NCI-H1694 (cell line): ENCODE measurements at regions not wholly inside any gene's neighbourhood (a gene's known extent, or its start where the extent isn't known, plus 50 kb on each side); places are given as distances from the start of the nearest gene placed in this dataset.
"Not testable (repeated sequence)": the region's sequence is repeated elsewhere in the genome, so short reads cannot be mapped to it uniquely, and the experiment has no call there.

Experiments
- DNase-seq: peaks from one replicate; lab custom pipeline; 2025; lab: John Stamatoyannopoulos, UW

DNA sequence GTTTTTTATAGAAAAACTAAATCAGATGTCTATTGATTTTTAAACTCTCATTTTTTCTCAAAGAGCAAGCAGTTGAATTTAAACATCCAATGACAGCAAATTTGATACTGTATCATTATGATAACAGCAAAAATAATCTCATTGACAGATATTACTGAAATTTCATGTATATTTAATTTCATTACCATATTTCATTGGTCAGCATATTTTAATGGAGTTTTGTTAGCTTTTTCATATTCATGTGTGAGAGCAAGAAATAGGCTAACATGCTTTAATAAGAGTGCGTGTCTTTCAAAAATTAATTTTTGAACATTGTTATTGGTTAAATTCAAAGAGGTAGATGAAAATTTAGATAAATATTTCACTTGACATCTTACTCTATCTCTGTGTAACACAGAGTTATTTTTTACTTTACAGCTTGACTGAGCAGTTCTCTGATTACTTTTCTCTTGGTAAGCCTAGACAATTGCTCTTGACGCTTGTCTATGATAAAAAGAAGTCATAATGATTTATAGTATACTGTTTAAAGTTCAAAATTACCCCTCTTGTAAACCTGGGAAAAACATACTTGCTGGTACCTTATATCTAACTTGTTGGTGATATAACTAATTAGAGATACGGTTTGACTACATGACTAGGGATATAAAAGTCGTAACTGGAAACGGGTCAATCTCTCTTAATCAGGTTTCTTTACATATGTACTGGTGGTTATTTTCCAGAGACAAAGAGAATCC, 732.3 kb upstream of the NCAM2 start:
- DNase-seq: no peak

DNA sequence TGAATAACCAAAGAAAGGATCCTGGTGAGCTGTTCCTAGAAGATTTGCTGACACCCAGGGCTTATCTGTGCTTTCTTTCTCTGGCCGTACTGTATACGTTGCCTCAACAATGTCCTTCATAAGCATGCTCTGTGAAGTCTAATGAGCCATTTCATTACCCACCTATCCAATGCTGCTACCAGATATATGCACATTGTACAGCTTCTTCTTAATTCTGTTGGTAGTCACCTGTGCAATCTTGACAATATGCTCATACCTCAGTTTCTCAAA, 731.8 kb upstream of the NCAM2 start:
- DNase-seq: no peak

DNA sequence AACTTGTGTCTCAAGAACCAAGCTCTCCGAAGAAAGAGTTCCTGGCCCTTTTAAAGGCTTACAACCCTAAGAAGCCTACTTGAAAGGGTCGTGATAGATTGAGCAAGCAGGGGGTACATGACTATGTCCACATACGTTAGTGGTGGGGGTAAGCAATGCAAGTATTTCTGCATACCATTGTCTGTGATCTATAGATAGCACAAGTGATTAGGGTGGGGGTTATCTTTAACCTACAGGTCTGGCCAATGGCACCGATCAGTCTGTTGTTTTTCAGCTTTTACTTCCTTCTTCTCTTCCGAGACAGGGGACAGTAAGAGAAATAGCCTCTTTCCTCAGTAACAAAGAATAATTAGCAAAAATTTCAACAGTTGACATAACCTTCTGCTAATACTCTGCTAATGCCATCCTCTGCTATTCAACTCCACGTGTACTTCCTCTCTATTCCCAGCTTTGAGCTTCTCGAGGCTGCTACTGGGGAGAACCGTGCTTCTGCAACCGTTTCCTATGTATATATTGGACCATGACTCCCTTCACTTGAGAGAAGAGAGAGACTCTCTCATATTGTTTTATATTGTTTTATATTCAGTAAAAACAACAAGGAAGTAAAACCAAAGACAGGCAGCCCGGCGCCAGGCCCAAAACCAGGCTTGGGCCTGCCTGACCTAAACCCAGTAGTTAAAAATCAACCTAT, 727.7 kb upstream of the NCAM2 start:
- DNase-seq: no peak

DNA sequence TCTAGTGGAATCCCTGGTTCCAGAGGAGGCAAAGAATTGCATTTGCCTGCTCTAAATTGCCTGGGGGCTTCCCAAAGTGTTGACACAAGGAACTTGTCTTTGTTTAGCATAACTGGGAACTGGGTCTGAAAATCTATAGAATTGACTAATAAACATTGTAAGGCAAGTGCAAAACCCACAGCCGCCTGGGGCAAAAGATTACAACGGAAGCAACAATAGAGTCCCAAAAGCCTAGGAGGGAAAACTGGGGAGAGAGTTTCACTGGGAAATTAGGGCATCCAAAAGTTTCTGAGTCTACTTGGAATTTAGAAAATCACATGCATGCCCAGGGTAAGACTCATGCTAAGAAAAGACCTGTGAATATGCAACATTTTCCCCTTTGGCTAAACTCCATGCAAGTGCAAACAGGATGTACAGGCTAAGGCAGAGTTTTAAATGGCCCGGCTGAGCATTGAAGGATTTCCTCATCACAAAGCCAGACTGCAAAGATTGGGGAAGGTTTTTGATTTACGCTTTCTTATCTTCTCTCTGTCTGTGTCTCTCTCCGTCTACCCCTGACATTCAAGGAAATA, 725.3 kb upstream of the NCAM2 start:
- DNase-seq: no peak

DNA sequence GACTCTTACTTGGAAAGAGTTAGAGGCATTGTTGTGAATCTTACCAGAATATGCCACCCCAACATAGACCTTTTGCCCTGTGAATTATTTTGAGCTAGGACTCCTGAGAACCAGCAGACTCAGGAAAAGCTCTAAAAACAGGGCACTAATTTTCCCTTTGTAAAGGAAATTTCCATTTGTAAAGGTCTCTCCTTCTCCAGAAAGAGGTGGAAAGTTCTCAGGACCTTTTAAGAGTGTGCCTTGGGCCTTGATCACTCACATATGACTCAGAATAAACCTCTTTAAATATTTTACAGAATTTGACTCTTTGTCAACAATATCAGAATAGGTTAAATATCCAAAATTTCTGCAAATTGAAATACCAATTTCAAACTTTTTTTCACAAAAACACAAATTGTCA, 721.8 kb upstream of the NCAM2 start:
- DNase-seq: no peak

DNA sequence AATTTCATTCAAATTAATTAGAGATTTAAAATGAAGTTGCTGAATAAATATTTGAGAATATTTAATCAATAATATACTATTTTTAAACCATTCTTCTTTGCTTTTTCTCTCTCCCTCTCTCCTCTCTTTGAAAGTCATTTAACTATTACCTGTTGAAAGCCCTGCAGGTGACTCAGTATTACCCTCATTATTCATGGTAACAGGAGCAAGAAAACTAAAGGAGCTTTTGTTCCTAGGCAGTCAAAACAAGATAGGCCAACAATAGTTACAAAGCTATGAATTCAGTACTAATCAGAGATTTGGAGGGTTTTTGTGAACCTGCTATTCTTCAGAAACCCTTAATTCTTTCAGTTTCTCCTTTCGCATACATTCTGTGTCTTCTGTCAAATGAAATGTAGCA, 721.3 kb upstream of the NCAM2 start:
- DNase-seq: no peak

DNA sequence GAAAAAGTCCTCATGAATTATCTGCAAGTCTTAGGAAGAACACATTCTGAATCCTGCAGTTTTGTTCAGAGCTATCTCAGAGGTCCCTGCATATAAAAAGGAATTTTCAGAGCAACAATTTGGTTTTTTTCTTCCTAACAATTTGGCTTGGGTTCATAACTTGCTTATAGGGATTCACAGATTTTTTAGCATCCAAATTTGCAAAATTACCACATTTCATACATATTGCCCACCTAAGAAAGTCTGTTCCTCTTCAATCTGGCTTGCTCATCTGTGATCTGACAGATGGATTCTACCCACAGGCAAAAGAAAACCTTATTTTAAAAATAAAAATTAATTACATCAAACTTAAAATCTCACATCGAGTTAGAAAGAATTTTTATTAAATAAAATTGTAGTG, 714.4 kb upstream of the NCAM2 start:
- no peak for DNase-seq

DNA sequence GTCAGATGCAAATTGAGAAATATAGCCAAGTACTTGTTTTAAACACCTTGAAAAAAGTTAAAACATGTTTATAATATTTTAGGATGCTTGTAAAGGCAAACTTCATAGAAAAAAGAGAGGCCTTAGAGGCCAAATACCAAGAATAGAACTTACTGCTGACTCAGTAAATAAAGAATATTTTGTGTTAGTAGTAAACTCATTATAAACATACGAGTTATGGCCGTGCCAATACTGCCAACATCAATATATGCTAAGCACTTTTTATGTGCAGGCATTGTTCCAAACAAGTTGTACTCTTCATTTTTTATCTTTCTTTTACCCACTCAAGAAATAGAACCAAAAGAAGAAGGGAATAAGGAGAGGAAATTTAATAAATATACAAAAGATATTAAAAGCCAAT, 705.9 kb upstream of the NCAM2 start:
- DNase-seq: no peak

DNA sequence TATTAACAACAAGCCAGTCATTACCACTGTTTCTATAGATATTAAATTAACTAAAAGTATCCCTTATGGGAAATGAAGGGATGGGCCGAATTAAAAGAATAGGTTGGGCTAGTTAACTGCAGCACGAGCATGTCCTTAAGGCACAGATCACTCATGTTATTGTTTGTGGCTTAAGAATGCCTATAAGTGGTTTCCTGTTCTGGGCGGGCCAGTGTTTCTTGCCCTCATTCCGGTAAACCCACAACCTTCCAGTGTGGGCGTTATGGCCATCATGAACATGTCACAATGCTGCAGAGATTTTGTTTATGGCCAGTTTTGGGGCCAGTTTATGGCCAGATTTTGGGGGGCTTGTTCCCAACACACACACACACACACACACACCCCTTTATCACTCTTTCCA, 705.4 kb upstream of the NCAM2 start:
- DNase-seq: not testable (repeated sequence)

DNA sequence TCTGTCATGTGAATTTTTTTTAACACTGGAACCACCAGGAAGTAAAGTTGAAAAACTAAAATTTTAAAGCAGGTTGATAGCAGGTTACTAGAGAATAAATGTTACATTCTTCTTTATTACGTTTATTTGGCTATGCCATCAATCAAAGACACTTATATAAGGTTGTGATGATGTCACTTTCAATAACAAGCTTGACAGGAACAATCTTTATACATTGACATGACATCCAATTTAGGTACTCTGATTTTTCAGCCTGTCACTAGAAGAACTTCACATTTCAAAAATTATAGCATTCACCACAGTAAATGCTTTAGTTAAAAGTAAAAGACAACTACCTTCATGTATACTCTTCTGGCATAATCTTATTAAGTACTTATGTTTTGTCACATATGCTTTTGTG, 696.8 kb upstream of the NCAM2 start:
- no peak for DNase-seq

DNA sequence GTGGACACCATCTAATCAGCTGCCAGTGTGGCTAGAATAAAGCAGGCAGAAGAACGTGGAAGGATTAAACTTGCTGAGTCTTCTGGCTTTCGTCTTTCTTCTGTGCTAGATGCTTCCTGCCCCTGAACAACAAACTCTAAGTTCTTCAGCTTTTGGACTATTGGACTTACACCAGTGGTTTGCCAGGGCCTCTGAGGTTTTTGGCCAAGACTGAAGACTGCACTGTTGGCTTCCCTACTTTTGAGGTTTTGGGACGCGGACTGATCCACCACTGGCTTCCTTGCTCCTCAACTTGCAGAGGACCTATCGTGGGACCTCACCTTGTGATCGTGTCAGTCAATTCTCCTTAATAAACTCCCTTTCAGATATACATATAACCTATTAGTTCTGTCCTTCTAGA, 696.1 kb upstream of the NCAM2 start:
- DNase-seq: no peak

DNA sequence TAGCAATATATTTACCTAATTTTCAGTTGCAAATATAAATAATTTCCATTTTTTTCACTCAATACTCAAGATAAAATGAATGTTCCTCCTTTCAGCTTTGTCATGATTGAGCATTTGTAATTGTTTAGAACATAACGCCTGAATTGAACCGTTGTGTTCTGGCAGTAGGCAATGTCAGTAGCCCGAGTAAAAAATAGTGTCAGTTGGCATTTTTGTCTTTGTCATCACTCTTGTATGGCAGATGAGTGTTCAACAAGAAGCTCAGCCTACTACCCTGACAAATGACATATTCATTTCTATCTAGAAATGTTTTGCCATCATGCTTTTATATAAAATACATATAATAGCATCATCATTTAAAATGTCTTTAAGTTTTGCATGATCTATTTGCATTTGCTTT, 691.4 kb upstream of the NCAM2 start:
- DNase-seq: no peak

DNA sequence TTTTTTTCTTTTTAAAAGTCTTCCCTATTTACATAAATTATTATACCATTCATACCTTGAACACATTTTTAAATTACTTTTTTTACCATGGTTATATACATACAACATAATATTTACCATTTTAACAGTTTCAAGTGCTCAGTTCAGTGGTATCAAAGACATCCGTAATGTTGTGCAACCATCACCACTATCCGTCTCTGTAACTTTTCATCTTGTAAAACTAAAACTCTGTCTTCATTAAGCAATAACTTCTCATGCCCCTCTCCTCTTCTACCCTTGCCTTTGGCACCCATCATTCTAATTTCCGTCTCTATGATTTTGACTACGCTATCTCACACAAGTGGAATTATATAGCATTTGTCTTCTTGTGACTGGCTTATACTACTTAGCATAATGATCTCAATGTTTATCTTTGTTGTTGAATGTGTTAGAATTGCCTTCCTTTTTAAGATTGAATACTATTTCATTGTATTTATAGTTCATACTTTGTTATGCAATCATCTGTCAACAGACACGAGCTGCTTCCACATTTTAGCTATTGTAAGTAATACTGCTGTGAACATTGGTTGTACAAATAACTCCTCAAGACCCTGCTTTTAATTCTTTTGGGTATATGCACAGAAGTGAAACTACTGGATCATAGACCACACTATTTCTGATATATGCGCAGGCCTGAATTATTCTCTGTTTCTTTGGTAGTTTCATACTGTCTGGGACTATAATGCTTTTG, 689.5 kb upstream of the NCAM2 start:
- no peak for DNase-seq

DNA sequence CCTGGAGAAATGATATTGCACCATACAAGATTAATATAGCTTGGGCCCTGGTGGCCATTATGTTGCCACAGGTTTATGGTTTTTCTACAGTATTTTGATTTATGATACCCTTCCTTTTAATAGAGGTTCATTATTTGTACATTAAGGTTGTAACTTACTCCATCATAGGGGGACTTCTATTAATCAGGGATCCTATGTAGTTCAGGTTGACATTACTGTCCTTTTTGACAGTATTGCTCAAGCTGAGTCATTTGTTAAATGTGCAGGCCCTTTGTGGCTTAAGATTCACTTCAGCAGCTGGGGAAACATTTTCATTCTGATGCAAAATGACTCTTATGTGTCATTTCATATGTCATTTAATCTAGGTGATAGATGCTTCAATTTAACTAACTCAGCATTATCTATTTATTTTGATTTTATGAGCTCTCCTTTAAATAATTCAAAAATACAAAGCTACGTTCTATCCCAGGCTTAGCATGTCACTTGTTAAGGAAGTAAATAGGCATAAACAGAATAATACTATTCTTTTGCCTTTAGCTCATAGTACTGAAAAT, 686.9 kb upstream of the NCAM2 start:
- no peak for DNase-seq

DNA sequence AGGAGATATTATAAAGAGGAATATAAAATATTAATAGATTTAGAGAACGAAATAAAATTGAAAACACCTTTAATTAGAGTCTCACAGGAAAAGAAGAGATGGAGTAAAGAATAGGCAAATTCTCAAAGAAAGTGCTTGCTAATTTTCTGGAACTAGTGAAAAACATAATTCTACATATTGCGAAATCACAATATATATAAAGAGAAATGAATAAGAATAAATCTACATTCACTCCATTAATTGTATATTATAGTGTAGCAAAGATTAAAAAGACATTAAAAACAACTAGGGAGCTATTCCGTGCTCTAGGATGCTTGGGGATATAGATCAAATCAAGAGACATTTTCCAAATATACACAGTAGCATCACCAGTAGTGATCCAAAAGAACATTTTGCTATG, 685.2 kb upstream of the NCAM2 start:
- no peak for DNase-seq

DNA sequence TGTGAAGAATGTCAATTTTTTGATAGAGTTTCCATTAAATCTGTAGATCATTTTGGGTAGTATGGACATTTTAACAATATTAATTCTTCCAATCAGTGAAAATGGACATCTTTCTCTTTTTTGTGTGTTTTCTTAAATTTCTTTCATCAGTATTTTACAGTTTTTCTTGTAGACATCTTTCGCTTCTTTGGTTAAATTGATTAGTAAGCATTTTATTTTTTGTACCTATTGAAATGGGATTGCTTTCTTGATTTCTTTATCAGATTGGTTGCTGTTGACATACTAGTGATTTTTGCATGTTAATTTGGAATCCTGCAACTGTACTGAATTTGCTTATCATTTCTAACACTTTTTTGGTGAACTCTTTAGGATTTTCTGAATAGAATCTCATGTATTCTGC, 683.2 kb upstream of the NCAM2 start:
- DNase-seq: no peak

DNA sequence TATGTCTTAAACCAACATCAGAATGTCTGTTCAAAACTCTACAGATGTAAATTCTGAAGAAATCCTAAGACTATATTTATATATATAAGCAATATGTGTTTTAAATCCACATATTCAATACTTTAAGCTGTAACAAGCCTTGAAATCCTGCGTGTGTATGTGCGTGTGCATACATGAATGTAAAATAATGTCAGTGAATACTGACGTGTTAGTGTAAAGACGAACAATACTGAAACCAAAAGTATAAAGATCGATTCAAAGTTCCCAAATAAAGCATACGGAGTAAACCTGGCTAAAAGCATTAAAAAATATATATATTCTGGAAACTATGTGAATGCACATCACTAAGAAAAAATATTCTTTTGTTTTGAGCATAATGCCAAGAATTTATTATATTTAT, 668.6 kb upstream of the NCAM2 start:
- no peak for DNase-seq

DNA sequence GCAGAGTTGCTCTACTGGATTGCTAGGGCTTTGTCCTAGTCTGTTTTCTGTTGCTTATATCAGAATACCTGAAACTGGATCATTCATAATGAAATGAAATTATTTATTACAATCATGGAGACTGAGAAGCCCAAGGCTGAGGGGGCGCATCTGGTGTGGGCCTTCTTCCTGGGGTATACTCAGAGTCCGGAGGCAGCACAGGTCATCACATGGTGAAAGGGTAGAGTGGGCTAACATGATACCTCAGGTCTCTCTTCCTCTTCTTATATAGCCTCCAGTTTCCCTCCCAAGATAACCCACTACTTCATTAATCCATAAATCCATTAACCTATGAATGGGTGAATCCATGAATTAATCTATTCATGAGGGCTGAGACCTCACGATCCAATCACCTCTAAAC, 667.6 kb upstream of the NCAM2 start:
- DNase-seq: no peak

DNA sequence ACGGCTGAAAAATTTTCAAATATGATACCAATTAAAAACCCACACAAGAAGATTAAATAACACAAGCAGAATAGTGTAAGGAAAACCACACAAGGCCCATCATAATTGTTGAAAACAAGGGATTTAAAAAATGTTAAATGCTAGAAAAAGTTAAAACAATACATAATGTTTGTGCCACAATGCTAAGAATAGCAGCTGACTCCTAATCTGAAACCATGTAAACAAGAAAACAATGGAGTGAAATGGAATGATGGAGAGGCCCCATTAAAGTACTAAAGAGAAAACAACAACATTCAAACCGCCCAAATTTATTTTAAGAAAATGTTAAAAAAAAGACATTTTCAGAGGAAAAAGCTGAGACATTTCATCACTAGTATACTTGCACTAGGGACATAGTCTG, 663.6 kb upstream of the NCAM2 start:
- no peak for DNase-seq

DNA sequence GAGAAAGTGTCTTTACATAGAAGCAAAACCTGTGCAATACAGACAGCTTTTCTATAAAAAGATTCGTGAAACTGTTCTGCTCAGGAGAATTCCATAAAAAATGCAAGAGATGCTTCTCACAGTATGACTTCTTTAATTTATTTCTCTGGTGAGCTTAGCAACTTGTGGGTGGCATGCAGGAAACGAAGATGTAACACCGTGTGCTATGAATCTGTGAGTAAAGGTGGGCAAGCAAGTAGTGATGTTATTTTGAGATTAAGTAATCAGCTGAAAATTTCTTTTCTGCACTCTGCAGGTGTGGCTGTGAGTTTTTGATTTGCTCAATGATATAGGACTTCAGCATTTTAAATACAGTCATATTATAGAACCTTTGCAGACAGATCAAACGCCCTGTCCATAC, 656.8 kb upstream of the NCAM2 start:
- DNase-seq: no peak

DNA sequence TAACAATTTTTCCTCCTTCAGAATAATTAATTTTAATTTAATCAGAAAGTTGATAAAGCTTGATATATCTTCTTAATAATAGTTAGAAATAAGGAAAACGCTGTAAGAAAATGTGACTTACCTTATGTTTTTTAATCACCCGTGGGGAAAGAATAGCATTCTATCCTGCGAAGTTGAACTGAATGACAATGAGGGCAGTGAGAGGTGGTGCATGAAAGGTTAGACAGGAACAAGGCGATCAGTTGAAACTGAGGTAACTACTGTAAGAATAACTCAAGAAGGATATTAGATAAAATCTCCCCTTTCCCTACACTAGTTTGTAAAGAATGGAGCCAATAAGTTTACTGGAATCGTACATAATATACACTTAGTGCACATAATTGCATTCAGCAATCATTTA, 655.0 kb upstream of the NCAM2 start:
- DNase-seq: no peak

DNA sequence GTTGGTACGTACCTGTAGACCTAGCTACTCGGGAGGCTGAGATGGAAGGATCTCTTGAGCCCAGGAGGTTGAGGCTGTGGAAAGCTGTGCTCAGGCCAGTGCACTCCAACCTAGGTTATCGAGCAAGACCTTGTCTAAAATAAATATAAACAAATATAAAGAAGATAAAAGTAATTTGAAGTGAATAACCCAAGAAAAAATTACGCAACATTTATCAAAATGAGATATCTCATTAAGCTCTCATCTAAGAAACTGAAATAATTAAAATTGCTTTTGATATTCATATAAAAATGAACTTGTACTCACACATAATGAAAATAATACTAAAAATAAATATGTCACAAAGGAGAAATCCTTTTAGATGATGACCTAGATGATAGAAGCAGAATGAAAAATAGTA, 647.1 kb upstream of the NCAM2 start:
- no peak for DNase-seq

DNA sequence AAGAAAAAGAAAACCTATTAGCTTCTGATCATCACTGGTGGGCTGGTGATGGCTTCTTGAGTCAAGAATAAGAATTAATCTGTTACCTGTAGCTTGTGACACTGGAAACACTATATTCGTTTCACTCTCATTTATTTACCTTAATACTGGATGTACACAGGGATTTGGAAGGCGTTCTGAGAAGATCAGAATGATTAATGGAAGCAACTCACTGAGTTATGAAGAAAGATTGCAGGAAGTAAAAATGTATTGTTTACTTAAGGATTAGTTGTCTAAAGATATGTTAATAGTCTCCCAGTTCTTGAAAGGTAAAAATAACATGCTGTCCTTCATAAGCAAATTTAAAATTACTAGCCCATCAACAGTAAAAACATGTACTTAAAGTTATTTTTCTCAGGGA, 644.9 kb upstream of the NCAM2 start:
- DNase-seq: no peak
